Tibial nerve (tissue), 4 donors: ENCODE measurements at regions not wholly inside any gene's neighbourhood (a gene's known extent, or its start where the extent isn't known, plus 50 kb on each side); places are given as distances from the start of the nearest gene placed in this dataset.

ENCODE experiments used
- DNase-seq, 2 donors: peaks; one replicate each; pipeline ENCODE4 v3.0.0-alpha.2; 2019; ENCODE audit warnings: low spot score in 2 of 2
- H3K27ac ChIP-seq, 4 donors: fragments of 200-600 bp; sonication (generic) in 3 of 4; one replicate each; pipeline ENCODE4 v1.5.1; 2017 to 2019; ENCODE audit warnings: mild to moderate bottlenecking in 1 of 4
- H3K27me3 ChIP-seq, 2 donors: fragments of 200-600 bp; sonication (generic) in 1 of 2; one replicate each; pipeline versions ENCODE4 v1.5.1 to v1.6.0; 2017 to 2019
- H3K36me3 ChIP-seq, 3 donors: fragments of 200-600 bp; sonication (generic); one replicate each; pipeline ENCODE4 v1.5.1; 2018 to 2019
- H3K4me1 ChIP-seq, 4 donors: fragments of 200-600 bp; sonication (generic) in 3 of 4; one replicate each; pipeline ENCODE4 v1.5.1; 2017 to 2019
- H3K4me3 ChIP-seq, 4 donors: fragments of 200-600 bp; sonication (generic) in 3 of 4; one replicate each; pipeline ENCODE4 v1.5.1; 2017 to 2019; ENCODE audit warnings: mild to moderate bottlenecking in 1 of 4, moderate library complexity in 1 of 4
- H3K9me3 ChIP-seq, 4 donors: fragments of 200-600 bp; sonication (generic) in 3 of 4; one replicate each; pipeline ENCODE4 v1.5.1; 2017 to 2019
- CTCF ChIP-seq, 5 experiments: fragments of 200-600 bp in 3 of 5; fragments of 450-650 bp in 2 of 5; sonication (generic) in 3 of 5; IDR thresholded peaks; one replicate each; pipeline ENCODE4 v1.5.1; 2016 to 2019; ENCODE audit warnings: antibody characterized with exemption in 5 of 5, mild to moderate bottlenecking in 3 of 5, moderate library complexity in 2 of 5
- EP300 ChIP-seq, 2 donors: sonication (generic); formaldehyde crosslinking; IDR thresholded peaks; one replicate each; pipeline ENCODE4 v1.6.1; 2017; ENCODE audit warnings: antibody characterized with exemption in 2 of 2, mild to moderate bottlenecking in 1 of 2
- POLR2A ChIP-seq, 2 donors: fragments of 450-650 bp; IDR thresholded peaks; one replicate each; pipeline ENCODE4 v1.6.1; 2017; ENCODE audit warnings: antibody characterized with exemption in 2 of 2, mild to moderate bottlenecking in 2 of 2, moderate library complexity in 2 of 2
- WGBS, 2 donors: methylation state at CpG; one replicate each; pipeline ENCODE4 v1.1.5; 2018; 5-methylcytosine and 5-hydroxymethylcytosine counted together

GRCh38 chr6:21467091-21467490 is 126.5 kb upstream of the SOX4 start:
- H3K27ac ChIP-seq = no peak overlapping the region
- H3K4me1 ChIP-seq = no peaks in the 10 kb centered on the region
- 97 to 100% methylated on average over 6 to 8 of the region's 8 CpGs for WGBS, 2 donors
- H3K27me3 ChIP-seq = no peaks in the 10 kb centered on the region
- TF ChIP-seq CTCF (IDR thresholded peaks at IDR 0.05) (no peak), EP300 (IDR thresholded peaks at IDR 0.05) (no peak), POLR2A (IDR thresholded peaks at IDR 0.05) (no peak)
- H3K4me3 ChIP-seq = no peak overlapping the region
- H3K36me3 ChIP-seq = no peaks in the 10 kb centered on the region
- no peak for DNase-seq
- peaks cover 0 to 8% (median 0%) of the 10 kb centered on the region in 4 donors for H3K9me3 ChIP-seq

- peaks cover 0 to 8% (median 0%) of the 10 kb centered on the region in 4 donors for H3K9me3 ChIP-seq
- no peak for DNase-seq
These were observed 125.1 kb upstream of the SOX4 start for GRCh38 chr6:21468461-21468860.

DNA sequence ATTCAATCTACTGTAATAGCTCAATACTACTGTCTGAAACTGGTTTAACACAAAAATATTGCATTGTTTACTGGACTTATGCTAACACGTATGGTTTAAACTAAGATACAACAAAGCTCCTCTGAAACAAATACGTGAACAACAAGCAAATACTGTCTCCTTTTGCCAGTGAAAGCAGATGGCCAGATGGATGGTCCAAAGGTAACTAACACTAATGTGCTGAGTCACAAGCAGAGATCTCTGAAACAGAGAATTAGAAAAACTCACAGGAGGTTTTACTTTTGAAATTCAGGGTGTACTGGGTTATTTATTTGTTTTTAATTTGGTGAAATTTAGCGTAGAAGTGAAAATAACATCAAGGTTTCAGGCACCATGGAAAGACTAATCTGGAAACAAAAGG is 124.3 kb upstream of the SOX4 start:
- Histone ChIP-seq H3K4me3 (no peak overlapping the region), H3K4me1 (no peaks in the 10 kb centered on the region), H3K27me3 (no peaks in the 10 kb centered on the region), H3K36me3 (no peaks in the 10 kb centered on the region), H3K9me3 (peaks cover 0 to 8% (median 0%) of the 10 kb centered on the region in 4 donors), H3K27ac (no peak overlapping the region)
- no peak for DNase-seq
- 70 to 79% methylated on average over 3 of the region's 3 CpGs for WGBS, 2 donors
- no peak for TF ChIP-seq POLR2A (IDR thresholded peaks at IDR 0.05)
- no peak for TF ChIP-seq CTCF (IDR thresholded peaks at IDR 0.05)
- no peak for TF ChIP-seq EP300 (IDR thresholded peaks at IDR 0.05)

More at GRCh38 chr6:21468461-21468860, 125.1 kb upstream of the SOX4 start:
- H3K27ac ChIP-seq = no peak overlapping the region
- no peaks in the 10 kb centered on the region for H3K4me1 ChIP-seq
- 19 to 33% methylated on average over 1 of the region's 1 CpG for WGBS, 2 donors
- no peaks in the 10 kb centered on the region for H3K27me3 ChIP-seq
- H3K36me3 ChIP-seq = no peaks in the 10 kb centered on the region
- no peak overlapping the region for H3K4me3 ChIP-seq
- TF ChIP-seq POLR2A (IDR thresholded peaks at IDR 0.05) = no peak
- TF ChIP-seq CTCF (IDR thresholded peaks at IDR 0.05) = no peak
- TF ChIP-seq EP300 (IDR thresholded peaks at IDR 0.05) = no peak

GRCh38 chr6:21476112-21476511 is 117.4 kb upstream of the SOX4 start:
- TF ChIP-seq CTCF (IDR thresholded peaks at IDR 0.05) (no peak), EP300 (IDR thresholded peaks at IDR 0.05) (no peak), POLR2A (IDR thresholded peaks at IDR 0.05) (no peak)
- Histone ChIP-seq H3K36me3 (no peaks in the 10 kb centered on the region), H3K27ac (no peak overlapping the region), H3K27me3 (no peaks in the 10 kb centered on the region), H3K4me3 (no peak overlapping the region), H3K4me1 (peaks cover 0 to 11% (median 0%) of the 10 kb centered on the region in 4 donors), H3K9me3 (no peaks in the 10 kb centered on the region)
- no peak for DNase-seq
- 68 to 74% methylated on average over 4 of the region's 4 CpGs for WGBS, 2 donors

- Histone ChIP-seq H3K4me1 (peaks cover 0 to 11% (median 0%) of the 10 kb centered on the region in 4 donors), H3K27ac (no peak overlapping the region), H3K4me3 (no peak overlapping the region), H3K9me3 (no peaks in the 10 kb centered on the region), H3K27me3 (no peaks in the 10 kb centered on the region), H3K36me3 (no peaks in the 10 kb centered on the region)
- DNase-seq = no peak
- TF ChIP-seq POLR2A (IDR thresholded peaks at IDR 0.05) (no peak), CTCF (IDR thresholded peaks at IDR 0.05) (no peak), EP300 (IDR thresholded peaks at IDR 0.05) (no peak)
- WGBS, 2 donors = 56 to 58% methylated on average over 2 of the region's 2 CpGs
These were observed 115.1 kb upstream of the SOX4 start for GRCh38 chr6:21478411-21478810.
